AG04450 (cell line): ENCODE measurements at regions not wholly inside any gene's neighbourhood (a gene's known extent, or its start where the extent isn't known, plus 50 kb on each side); places are given as distances from the start of the nearest gene placed in this dataset.

Experiments used
- CTCF ChIA-PET: fragments of 300-600, 350-600 bp; formaldehyde crosslinking; extraction: SDS; loops from one replicate; lab custom pipeline; 2022; ENCODE audit warnings: antibody characterized with exemption, inconsistent platforms; lab: Charles Lee
- POLR2A ChIA-PET: fragments of 350-600 bp; formaldehyde crosslinking; extraction: SDS; loops from one replicate; lab custom pipeline; 2021; ENCODE audit warnings: antibody characterized with exemption, inconsistent platforms; lab: Yijun Ruan, JAX
- DNase-seq: peaks from one replicate; pipeline ENCODE4 v3.0.0-alpha.2; 2011; ENCODE audit warnings: low read depth, low spot score
- H3K27ac ChIP-seq: one replicate; pipeline ENCODE4 v1.5.1; 2012; ENCODE audit warnings: low read depth, low read length, control low read depth
- H3K27me3 ChIP-seq: one replicate; pipeline ENCODE4 v1.6.0; 2012; ENCODE audit warnings: low read length; ENCODE audit not compliant: control insufficient read depth, insufficient read depth
- H3K4me3 ChIP-seq: 2 replicates; pipeline ENCODE4 v1.5.1; 2011; ENCODE audit warnings: mild to moderate bottlenecking, low read depth, low read length, control low read depth
- H3K9me3 ChIP-seq: 2 replicates; pipeline ENCODE4 v1.5.1; 2012; ENCODE audit warnings: low read length; ENCODE audit not compliant: control insufficient read depth, insufficient read depth
- CTCF ChIP-seq: IDR thresholded peaks from 2 replicates; pipeline ENCODE4 v1.5.1; 2011; ENCODE audit warnings: low read depth, low read length, control low read depth, inconsistent platforms

- CTCF ChIA-PET: no interaction called here
These were observed 67.5 kb upstream of the ZNF423 start for GRCh38 chr16:49923411-49923810.

DNA sequence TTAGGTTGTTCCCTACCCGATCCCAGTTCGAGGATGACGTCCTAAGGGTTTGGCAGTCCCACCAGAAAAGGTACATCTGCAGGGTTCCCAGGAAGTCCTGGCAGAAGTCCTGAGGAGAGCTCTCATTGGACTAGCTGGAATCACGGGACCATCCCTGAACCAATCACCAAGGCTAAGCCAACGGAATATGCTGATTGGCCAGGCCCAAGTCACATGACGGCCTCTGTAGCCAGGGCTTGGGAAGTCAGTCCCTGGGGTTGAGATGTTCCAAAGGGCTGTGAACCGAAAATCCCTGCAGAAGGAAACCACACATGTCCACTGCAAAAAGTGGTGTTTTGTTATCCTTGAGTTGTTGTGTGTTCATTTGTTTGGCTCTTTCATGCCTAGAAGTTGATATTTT is 68.2 kb upstream of the ZNF423 start:
- ChIA-PET CTCF (no interaction called here), POLR2A (no interaction called here)
- no peak for TF ChIP-seq CTCF
- Histone ChIP-seq H3K4me3 (no peak overlapping the region), H3K9me3 (no peaks in the 10 kb centered on the region), H3K27me3 (peaks cover 2% of the 10 kb centered on the region), H3K27ac (no peak overlapping the region)
- no peak for DNase-seq

More at GRCh38 chr16:49923411-49923810, 67.5 kb upstream of the ZNF423 start:
- TF ChIP-seq CTCF: no peak
- no peaks in the 10 kb centered on the region for H3K9me3 ChIP-seq
- DNase-seq: no peak
- no peak overlapping the region for H3K27ac ChIP-seq
- H3K4me3 ChIP-seq: no peak overlapping the region
- POLR2A ChIA-PET: no interaction called here
- H3K27me3 ChIP-seq: peaks cover 2% of the 10 kb centered on the region

DNA sequence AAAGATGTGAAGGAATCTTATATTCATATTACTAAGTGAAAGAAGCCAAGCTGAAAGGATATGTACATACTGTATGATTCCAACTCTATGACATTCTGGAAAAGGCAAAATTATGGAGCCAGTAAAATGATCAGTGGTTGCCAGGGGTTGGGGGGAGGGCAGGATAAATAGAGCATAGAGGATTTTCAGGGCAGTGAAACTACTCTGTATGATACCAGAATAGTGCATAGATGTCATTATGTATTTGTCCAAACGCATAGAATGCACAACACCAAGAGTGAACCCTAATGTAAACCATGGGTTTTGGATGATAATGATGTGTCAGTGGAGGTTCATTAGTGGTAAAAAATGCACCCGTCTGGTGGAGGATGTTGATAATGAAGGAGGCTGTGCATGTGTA is 71.0 kb upstream of the ZNF423 start:
- Histone ChIP-seq H3K27me3 (peaks cover 2% of the 10 kb centered on the region), H3K27ac (no peak overlapping the region), H3K4me3 (no peak overlapping the region), H3K9me3 (no peaks in the 10 kb centered on the region)
- ChIA-PET POLR2A (no interaction called here), CTCF (interaction anchor here (0.6 kb wide), 1 partner anchor 519 kb away, joined by 4 read pairs; no protein-coding TSS in a partner anchor)
- no peak for TF ChIP-seq CTCF
- no peak for DNase-seq

GRCh38 chr16:49928176-49929041 is 72.5 kb upstream of the ZNF423 start:
- CTCF ChIA-PET: no interaction called here
- Histone ChIP-seq H3K9me3 (no peaks in the 10 kb centered on the region), H3K27ac (no peak overlapping the region), H3K4me3 (no peak overlapping the region), H3K27me3 (peaks cover 2% of the 10 kb centered on the region)
- no peak for DNase-seq
- no peak for TF ChIP-seq CTCF
- POLR2A ChIA-PET: no interaction called here

- Histone ChIP-seq H3K4me3 (no peak overlapping the region), H3K27ac (no peak overlapping the region), H3K9me3 (no peaks in the 10 kb centered on the region), H3K27me3 (peaks cover 2% of the 10 kb centered on the region)
- DNase-seq: no peak
- CTCF ChIA-PET: no interaction called here
- POLR2A ChIA-PET: no interaction called here
- no peak for TF ChIP-seq CTCF
These were observed 73.7 kb upstream of the ZNF423 start for GRCh38 chr16:49929626-49930025.
